K562 (cell line): ENCODE measurements at regions not wholly inside any gene's neighbourhood (a gene's known extent, or its start where the extent isn't known, plus 50 kb on each side); places are given as distances from the start of the nearest gene placed in this dataset.

ENCODE experiments used
- ATAC-seq: fragments of 200-7000 bp; cut with Tn5 transposase; 3 replicates; pipeline ENCODE4 v1.9.1; 2020; ENCODE audit warnings: moderate library complexity
- BruUV-seq: library from RNA; stranded (reverse); fragments of 400-500 nt; replicated peaks from 2 replicates; lab custom pipeline; 2021; lab: Mats Ljungman, UMichigan
- CTCF ChIA-PET: fragments of 300-600 bp; formaldehyde crosslinking; extraction: SDS; loops from one replicate; lab custom pipeline; 2021; ENCODE audit warnings: low intra/inter-chr PET ratio; lab: Yijun Ruan, JAX
- POLR2A ChIA-PET: fragments of 300-600, 350-650 bp; sonication (Branson Sonifier 250); formaldehyde crosslinking; extraction: SDS; loops from one replicate; lab custom pipeline; 2021; ENCODE audit warnings: antibody characterized with exemption, inconsistent platforms; lab: Yijun Ruan, JAX
- DNase-seq, 4 experiments: peaks; one replicate each; pipeline versions ENCODE4 v3.0.0 to v3.0.0-alpha.2; 2011 to 2018; ENCODE audit warnings: low spot score in 3 of 4, mixed read lengths in 3 of 4; ENCODE audit errors: extremely low read depth in 1 of 4
- FAIRE-seq: peaks from 2 replicates; lab custom pipeline; 2011; peaks lifted over from hg19 to GRCh38; lab: Jason Lieb, UNC
- H2AFZ ChIP-seq: 2 replicates; pipeline ENCODE4 v1.6.0; 2011; ENCODE audit warnings: low read depth, low read length, control low read depth, inconsistent platforms
- H3K27ac ChIP-seq: fragments of 200-600 bp; 3 replicates; pipeline ENCODE4 v1.8.0; 2011; ENCODE audit warnings: low read depth, mild to moderate bottlenecking, control low read depth, inconsistent platforms, low read length, moderate library complexity, mixed read lengths; ENCODE audit errors: extremely low read depth
- H3K27me3 ChIP-seq, 2 experiments: fragments of 300-600 bp in 1 of 2; 2 replicates in 1 of 2; 3 replicates in 1 of 2; pipeline versions ENCODE4 v1.6.0 to v1.8.0; 2011; ENCODE audit warnings: inconsistent platforms in 2 of 2, low read length in 2 of 2, mild to moderate bottlenecking in 1 of 2, mixed read lengths in 1 of 2, moderate library complexity in 1 of 2; ENCODE audit not compliant: control insufficient read depth in 2 of 2, insufficient read depth in 2 of 2
- H3K36me3 ChIP-seq: fragments of 300-600 bp; 3 replicates; pipeline ENCODE4 v1.8.0; 2011; ENCODE audit warnings: mild to moderate bottlenecking, low read length, inconsistent platforms; ENCODE audit not compliant: control insufficient read depth, insufficient read depth
- H3K4me1 ChIP-seq, 2 experiments: fragments of 200-600 bp in 1 of 2; replicated peaks in 1 of 2; 2 replicates in 1 of 2; 3 replicates in 1 of 2; pipeline versions ENCODE4 v1.5.1 to v1.8.0; 2011; ENCODE audit warnings: inconsistent platforms in 2 of 2, low read length in 2 of 2, mild to moderate bottlenecking in 1 of 2, mixed read lengths in 1 of 2, moderate library complexity in 1 of 2; ENCODE audit not compliant: control insufficient read depth in 2 of 2, insufficient read depth in 2 of 2
- H3K4me2 ChIP-seq: 2 replicates; pipeline ENCODE4 v1.6.1; 2011; ENCODE audit warnings: low read length, control low read depth, inconsistent platforms, mixed read lengths; ENCODE audit not compliant: insufficient read depth
- H3K4me3 ChIP-seq: fragments of 200-600 bp; sonication (generic), shearing (Covaris generic); 2 replicates; pipeline ENCODE4 v1.5.1; 2016; ENCODE audit warnings: control low read depth, inconsistent platforms
- H3K79me2 ChIP-seq: fragments of 200-600 bp; 3 replicates; pipeline ENCODE4 v1.8.0; 2011; ENCODE audit warnings: low read length, inconsistent platforms; ENCODE audit not compliant: control insufficient read depth, insufficient read depth
- H3K9ac ChIP-seq, 2 experiments: 2 replicates each; pipeline versions ENCODE4 v1.6.0 to v1.6.1; 2011; ENCODE audit warnings: low read depth in 2 of 2, low read length in 2 of 2, control low read depth in 1 of 2, inconsistent platforms in 1 of 2, mild to moderate bottlenecking in 1 of 2, mixed read lengths in 1 of 2; ENCODE audit not compliant: insufficient read depth in 1 of 2
- H3K9me1 ChIP-seq: one replicate; pipeline ENCODE4 v1.6.0; 2011; ENCODE audit warnings: inconsistent platforms, mild to moderate bottlenecking, low read length, moderate library complexity; ENCODE audit not compliant: control insufficient read depth, insufficient read depth
- H3K9me3 ChIP-seq: replicated peaks from 2 replicates; pipeline ENCODE4 v1.5.1; 2011; ENCODE audit warnings: low read depth, low read length, inconsistent platforms; ENCODE audit not compliant: control insufficient read depth, insufficient read depth
- H4K20me1 ChIP-seq: replicated peaks from 2 replicates; pipeline ENCODE4 v1.6.1; 2011; ENCODE audit warnings: low read length, inconsistent platforms, mixed read lengths; ENCODE audit not compliant: control insufficient read depth, insufficient read depth
- EZH2 ChIP-seq: IDR thresholded peaks from 2 replicates; pipeline ENCODE4 v1.6.1; 2012; ENCODE audit warnings: low read depth, mild to moderate bottlenecking, inconsistent platforms, low read length, borderline replicate concordance
- RBM15 ChIP-seq: fragments of 200-400 bp; formaldehyde crosslinking; IDR thresholded peaks from 2 replicates; pipeline ENCODE4 v1.6.1; 2018; ENCODE audit warnings: mild to moderate bottlenecking, low read length, moderate library complexity; ENCODE audit not compliant: insufficient read depth
- XRCC4 ChIP-seq: IDR thresholded peaks from one replicate; pipeline ENCODE4 v1.6.1; 2011; ENCODE audit not compliant: insufficient read depth, insufficient read length; ENCODE audit errors: extremely low read depth
- ZNF175 ChIP-seq: fragments of 200-800 bp; sonication (Bioruptor generic); IDR thresholded peaks from 2 replicates; pipeline ENCODE4 v1.6.1; 2016; ENCODE audit warnings: low read depth, mild to moderate bottlenecking, missing genetic modification characterization, missing compliant biosample characterization
- WGBS: fragments of 100-300 bp; shearing (Covaris generic); methylation state at CpG from one replicate; pipeline ENCODE4 v1.1.6; 2016; ENCODE audit warnings: low coverage, mixed read lengths; ENCODE audit not compliant: insufficient coverage; ENCODE audit errors: missing lambda C conversion rate; 5-methylcytosine and 5-hydroxymethylcytosine counted together
- in situ Hi-C: fragments of 300-500 bp; cut with MboI; formaldehyde crosslinking; loops from 4 replicates; pipeline ENCODE4 v1.15.0; 2018; ENCODE audit warnings: inconsistent platforms, mixed read lengths
- intact Hi-C: fragments of 100-400 bp; cut with micrococcal nuclease; formaldehyde crosslinking; loops from 2 replicates; pipeline ENCODE4 v1.14.2; 2022
- TF ChIP-seq, protein P1 (sequence below): fragments of 450-650 bp; conservative IDR thresholded peaks from 2 replicates; pipeline ENCODE4 v1.6.1; 2016; ENCODE audit warnings: missing genetic modification characterization, low read depth, mild to moderate bottlenecking, missing compliant biosample characterization, moderate library complexity
- TF ChIP-seq, protein P2 (sequence below): fragments of 450-650 bp; IDR thresholded peaks from 2 replicates; pipeline ENCODE4 v1.6.1; 2018; ENCODE audit warnings: mild to moderate bottlenecking, low read depth; ENCODE audit not compliant: partially characterized antibody
- TF ChIP-seq, protein P3 (sequence below): fragments of 150-350 bp; IDR thresholded peaks from 2 replicates; pipeline ENCODE4 v1.6.1; 2014; ENCODE audit warnings: low read depth, mild to moderate bottlenecking, low read length, borderline replicate concordance
- TF ChIP-seq, protein P4 (sequence below): sonication (generic); formaldehyde crosslinking; IDR thresholded peaks from 2 replicates; pipeline ENCODE4 v1.8.0; 2023; ENCODE audit warnings: missing genetic modification reagents, mild to moderate bottlenecking, borderline replicate concordance
- TF ChIP-seq, protein P5 (sequence below): sonication (generic); formaldehyde crosslinking; IDR thresholded peaks from 2 replicates; pipeline ENCODE4 v1.9.0; 2022; ENCODE audit warnings: mild to moderate bottlenecking, missing genetic modification reagents

GRCh38 chr15:38996111-38996631 lies 431.6 kb upstream of the RASGRP1 start:
- H3K4me2 ChIP-seq = no peak overlapping the region
- no peak overlapping the region for H2AFZ ChIP-seq
- TF ChIP-seq, protein P1, sequence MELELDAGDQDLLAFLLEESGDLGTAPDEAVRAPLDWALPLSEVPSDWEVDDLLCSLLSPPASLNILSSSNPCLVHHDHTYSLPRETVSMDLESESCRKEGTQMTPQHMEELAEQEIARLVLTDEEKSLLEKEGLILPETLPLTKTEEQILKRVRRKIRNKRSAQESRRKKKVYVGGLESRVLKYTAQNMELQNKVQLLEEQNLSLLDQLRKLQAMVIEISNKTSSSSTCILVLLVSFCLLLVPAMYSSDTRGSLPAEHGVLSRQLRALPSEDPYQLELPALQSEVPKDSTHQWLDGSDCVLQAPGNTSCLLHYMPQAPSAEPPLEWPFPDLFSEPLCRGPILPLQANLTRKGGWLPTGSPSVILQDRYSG = no peak
- TF ChIP-seq, protein P2, sequence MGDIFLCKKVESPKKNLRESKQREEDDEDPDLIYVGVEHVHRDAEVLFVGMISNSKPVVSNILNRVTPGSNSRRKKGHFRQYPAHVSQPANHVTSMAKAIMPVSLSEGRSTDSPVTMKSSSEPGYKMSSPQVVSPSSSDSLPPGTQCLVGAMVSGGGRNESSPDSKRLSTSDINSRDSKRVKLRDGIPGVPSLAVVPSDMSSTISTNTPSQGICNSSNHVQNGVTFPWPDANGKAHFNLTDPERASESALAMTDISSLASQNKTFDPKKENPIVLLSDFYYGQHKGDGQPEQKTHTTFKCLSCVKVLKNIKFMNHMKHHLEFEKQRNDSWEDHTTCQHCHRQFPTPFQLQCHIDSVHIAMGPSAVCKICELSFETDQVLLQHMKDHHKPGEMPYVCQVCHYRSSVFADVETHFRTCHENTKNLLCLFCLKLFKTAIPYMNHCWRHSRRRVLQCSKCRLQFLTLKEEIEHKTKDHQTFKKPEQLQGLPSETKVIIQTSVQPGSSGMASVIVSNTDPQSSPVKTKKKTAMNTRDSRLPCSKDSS = no peak
- TF ChIP-seq ZNF175 (CRISPR knock-in tag) = no peak
- no peak for TF ChIP-seq EZH2
- TF ChIP-seq, protein P3, sequence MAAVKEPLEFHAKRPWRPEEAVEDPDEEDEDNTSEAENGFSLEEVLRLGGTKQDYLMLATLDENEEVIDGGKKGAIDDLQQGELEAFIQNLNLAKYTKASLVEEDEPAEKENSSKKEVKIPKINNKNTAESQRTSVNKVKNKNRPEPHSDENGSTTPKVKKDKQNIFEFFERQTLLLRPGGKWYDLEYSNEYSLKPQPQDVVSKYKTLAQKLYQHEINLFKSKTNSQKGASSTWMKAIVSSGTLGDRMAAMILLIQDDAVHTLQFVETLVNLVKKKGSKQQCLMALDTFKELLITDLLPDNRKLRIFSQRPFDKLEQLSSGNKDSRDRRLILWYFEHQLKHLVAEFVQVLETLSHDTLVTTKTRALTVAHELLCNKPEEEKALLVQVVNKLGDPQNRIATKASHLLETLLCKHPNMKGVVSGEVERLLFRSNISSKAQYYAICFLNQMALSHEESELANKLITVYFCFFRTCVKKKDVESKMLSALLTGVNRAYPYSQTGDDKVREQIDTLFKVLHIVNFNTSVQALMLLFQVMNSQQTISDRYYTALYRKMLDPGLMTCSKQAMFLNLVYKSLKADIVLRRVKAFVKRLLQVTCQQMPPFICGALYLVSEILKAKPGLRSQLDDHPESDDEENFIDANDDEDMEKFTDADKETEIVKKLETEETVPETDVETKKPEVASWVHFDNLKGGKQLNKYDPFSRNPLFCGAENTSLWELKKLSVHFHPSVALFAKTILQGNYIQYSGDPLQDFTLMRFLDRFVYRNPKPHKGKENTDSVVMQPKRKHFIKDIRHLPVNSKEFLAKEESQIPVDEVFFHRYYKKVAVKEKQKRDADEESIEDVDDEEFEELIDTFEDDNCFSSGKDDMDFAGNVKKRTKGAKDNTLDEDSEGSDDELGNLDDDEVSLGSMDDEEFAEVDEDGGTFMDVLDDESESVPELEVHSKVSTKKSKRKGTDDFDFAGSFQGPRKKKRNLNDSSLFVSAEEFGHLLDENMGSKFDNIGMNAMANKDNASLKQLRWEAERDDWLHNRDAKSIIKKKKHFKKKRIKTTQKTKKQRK = no peak
- no peak for TF ChIP-seq RBM15
- no peak for TF ChIP-seq XRCC4
- TF ChIP-seq, protein P4, sequence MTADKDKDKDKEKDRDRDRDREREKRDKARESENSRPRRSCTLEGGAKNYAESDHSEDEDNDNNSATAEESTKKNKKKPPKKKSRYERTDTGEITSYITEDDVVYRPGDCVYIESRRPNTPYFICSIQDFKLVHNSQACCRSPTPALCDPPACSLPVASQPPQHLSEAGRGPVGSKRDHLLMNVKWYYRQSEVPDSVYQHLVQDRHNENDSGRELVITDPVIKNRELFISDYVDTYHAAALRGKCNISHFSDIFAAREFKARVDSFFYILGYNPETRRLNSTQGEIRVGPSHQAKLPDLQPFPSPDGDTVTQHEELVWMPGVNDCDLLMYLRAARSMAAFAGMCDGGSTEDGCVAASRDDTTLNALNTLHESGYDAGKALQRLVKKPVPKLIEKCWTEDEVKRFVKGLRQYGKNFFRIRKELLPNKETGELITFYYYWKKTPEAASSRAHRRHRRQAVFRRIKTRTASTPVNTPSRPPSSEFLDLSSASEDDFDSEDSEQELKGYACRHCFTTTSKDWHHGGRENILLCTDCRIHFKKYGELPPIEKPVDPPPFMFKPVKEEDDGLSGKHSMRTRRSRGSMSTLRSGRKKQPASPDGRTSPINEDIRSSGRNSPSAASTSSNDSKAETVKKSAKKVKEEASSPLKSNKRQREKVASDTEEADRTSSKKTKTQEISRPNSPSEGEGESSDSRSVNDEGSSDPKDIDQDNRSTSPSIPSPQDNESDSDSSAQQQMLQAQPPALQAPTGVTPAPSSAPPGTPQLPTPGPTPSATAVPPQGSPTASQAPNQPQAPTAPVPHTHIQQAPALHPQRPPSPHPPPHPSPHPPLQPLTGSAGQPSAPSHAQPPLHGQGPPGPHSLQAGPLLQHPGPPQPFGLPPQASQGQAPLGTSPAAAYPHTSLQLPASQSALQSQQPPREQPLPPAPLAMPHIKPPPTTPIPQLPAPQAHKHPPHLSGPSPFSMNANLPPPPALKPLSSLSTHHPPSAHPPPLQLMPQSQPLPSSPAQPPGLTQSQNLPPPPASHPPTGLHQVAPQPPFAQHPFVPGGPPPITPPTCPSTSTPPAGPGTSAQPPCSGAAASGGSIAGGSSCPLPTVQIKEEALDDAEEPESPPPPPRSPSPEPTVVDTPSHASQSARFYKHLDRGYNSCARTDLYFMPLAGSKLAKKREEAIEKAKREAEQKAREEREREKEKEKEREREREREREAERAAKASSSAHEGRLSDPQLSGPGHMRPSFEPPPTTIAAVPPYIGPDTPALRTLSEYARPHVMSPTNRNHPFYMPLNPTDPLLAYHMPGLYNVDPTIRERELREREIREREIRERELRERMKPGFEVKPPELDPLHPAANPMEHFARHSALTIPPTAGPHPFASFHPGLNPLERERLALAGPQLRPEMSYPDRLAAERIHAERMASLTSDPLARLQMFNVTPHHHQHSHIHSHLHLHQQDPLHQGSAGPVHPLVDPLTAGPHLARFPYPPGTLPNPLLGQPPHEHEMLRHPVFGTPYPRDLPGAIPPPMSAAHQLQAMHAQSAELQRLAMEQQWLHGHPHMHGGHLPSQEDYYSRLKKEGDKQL (CRISPR knock-in tag) = no peak
- TF ChIP-seq, protein P5, sequence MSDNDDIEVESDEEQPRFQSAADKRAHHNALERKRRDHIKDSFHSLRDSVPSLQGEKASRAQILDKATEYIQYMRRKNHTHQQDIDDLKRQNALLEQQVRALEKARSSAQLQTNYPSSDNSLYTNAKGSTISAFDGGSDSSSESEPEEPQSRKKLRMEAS (CRISPR knock-in tag) = no peak

More at GRCh38 chr15:38996111-38996631, 431.6 kb upstream of the RASGRP1 start:
- no peak overlapping the region for H3K9ac ChIP-seq
- H3K79me2 ChIP-seq = no peaks in the 10 kb centered on the region
- no peaks in the 10 kb centered on the region for H3K36me3 ChIP-seq
- H3K27ac ChIP-seq = no peak overlapping the region
- 0% methylated on average over 3 of the region's 3 CpGs for WGBS
- ChIA-PET POLR2A (no interaction called here), CTCF (no interaction called here)
- in situ Hi-C loops = no loop called here
- no TSS peak for BruUV-seq
- H3K4me1 ChIP-seq = no peaks in the 10 kb centered on the region
- H3K27me3 ChIP-seq = no peaks in the 10 kb centered on the region; a peak in 1 of 5 replicates
- DNase-seq (no peak), ATAC-seq (no peak), FAIRE-seq (no peak)
- intact Hi-C loops = no loop called here
- H3K9me3 ChIP-seq = no peaks in the 10 kb centered on the region
- H3K4me3 ChIP-seq = no peak overlapping the region
- no peaks in the 10 kb centered on the region for H3K9me1 ChIP-seq
- no peaks in the 10 kb centered on the region for H4K20me1 ChIP-seq
